Right lobe of liver (tissue), 4 donors: ENCODE measurements at regions not wholly inside any gene's neighbourhood (a gene's known extent, or its start where the extent isn't known, plus 50 kb on each side); places are given as distances from the start of the nearest gene placed in this dataset.

Experiments used
- CTCF ChIP-seq, 4 donors: fragments of 200-600 bp in 3 of 4; fragments of 450-650 bp in 1 of 4; IDR thresholded peaks; one replicate each; pipeline versions ENCODE4 v1.5.1 to v1.8.0; 2016 to 2022; ENCODE audit warnings: antibody characterized with exemption in 4 of 4, mild to moderate bottlenecking in 2 of 4
- POLR2A ChIP-seq: fragments of 450-650 bp; IDR thresholded peaks from one replicate; pipeline ENCODE4 v1.6.1; 2017; ENCODE audit warnings: antibody characterized with exemption, mild to moderate bottlenecking
- donor health status: DM: no; HTN: no; CAD: no.
- donor health status: DM: no; HTN: no; CAD: no.
- donor health status: DM: no; HTN: yes; CAD: no.

- TF ChIP-seq CTCF (IDR thresholded peaks at IDR 0.05) (no peak), POLR2A (no peak)
These were observed 275.9 kb upstream of the VCX3A start for GRCh38 chrX:6810776-6811175.
